MM.1S (cell line): ENCODE measurements at regions not wholly inside any gene's neighbourhood (a gene's known extent, or its start where the extent isn't known, plus 50 kb on each side); places are given as distances from the start of the nearest gene placed in this dataset.

Experiments used
- CTCF ChIP-seq: fragments of 300-600 bp; sonication (generic); IDR thresholded peaks from 2 replicates; pipeline ENCODE4 v1.5.1; 2016; ENCODE audit warnings: antibody characterized with exemption, low read length, mixed read lengths
- EZH2phosphoT487 ChIP-seq: fragments of 300-600 bp; sonication (generic); IDR thresholded peaks from 2 replicates; pipeline ENCODE4 v1.6.1; 2018; ENCODE audit warnings: antibody characterized with exemption, low read length

DNA sequence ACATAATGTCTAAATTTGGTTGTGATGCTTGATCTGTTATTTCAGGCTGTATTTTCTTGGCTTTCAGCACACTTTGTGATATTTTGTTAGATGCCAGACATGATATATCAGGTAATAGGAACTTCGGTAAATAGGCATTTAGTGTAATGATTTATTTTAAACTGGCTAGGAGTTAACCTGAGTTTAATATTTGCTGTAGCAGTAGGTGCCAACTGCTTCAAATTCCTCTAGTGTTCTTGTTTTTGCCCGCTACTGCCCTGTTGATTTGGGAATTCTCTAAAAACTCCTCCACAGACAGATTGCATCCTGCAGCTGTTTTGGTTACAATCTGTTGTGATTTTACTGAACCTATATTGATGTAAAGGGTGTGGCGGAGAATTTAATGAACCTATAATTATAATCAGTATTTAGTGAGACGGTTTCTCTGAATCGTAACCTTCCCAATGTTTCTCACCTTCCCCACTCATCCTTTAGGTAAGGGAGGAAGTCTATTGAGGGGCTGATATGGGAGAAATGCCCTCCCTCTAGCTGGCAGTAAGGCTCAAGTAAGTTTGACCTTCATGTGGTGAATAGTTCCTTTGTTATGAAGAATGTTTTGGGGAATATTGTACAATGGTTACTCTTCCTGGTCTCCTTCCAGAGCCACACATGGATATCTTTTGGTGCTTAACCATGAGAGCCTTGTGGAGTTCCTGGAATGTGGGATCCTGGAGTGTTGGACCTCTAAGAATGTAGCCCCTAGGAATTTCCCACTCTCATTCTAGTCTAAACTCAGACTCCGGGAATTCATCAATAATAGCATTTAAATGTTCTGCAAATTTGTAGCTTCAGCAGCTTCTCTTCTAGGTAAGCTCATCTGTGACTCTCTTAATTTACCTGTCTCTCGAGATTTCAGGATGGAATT is 634.1 kb downstream of the FSCB start:
- no peak for TF ChIP-seq CTCF
- TF ChIP-seq EZH2phosphoT487, result no peak
